ENCODE measurements at regions not wholly inside any gene's neighbourhood (a gene's known extent, or its start where the extent isn't known, plus 50 kb on each side); places are given as distances from the start of the nearest gene placed in this dataset.

- intact Hi-C loops (cut with DNase I): no loop called here
- TF ChIP-seq, protein P1, sequence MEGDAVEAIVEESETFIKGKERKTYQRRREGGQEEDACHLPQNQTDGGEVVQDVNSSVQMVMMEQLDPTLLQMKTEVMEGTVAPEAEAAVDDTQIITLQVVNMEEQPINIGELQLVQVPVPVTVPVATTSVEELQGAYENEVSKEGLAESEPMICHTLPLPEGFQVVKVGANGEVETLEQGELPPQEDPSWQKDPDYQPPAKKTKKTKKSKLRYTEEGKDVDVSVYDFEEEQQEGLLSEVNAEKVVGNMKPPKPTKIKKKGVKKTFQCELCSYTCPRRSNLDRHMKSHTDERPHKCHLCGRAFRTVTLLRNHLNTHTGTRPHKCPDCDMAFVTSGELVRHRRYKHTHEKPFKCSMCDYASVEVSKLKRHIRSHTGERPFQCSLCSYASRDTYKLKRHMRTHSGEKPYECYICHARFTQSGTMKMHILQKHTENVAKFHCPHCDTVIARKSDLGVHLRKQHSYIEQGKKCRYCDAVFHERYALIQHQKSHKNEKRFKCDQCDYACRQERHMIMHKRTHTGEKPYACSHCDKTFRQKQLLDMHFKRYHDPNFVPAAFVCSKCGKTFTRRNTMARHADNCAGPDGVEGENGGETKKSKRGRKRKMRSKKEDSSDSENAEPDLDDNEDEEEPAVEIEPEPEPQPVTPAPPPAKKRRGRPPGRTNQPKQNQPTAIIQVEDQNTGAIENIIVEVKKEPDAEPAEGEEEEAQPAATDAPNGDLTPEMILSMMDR (IDR thresholded peaks at IDR 0.05): no peak
Measured at GRCh38 chr3:148178503-148178902, 519.2 kb upstream of the AGTR1 start.

DNA sequence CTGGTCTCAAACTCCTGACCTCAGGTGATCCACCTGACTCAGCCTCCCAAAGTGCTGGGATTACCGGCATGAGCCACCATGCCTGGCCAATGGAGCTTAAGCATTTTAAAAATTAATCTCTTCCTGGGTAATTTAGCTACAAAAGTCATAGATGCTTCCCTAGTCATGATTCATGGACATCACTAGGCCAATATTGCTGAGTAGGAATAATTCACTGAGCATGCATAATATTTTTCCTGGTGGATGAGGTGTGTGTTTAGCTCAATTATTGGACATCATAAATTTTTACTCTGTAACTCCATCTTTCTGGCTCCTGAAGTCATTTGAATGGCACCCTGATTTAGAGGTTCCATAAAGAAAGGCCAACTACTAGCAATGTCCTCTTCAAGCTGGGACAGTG lies 512.9 kb upstream of the AGTR1 start:
- Histone ChIP-seq H3K9me3 (no peaks in the 10 kb centered on the region), H3K27me3 (no peaks in the 10 kb centered on the region), H3K4me3 (no peak overlapping the region), H3K36me3 (no peaks in the 10 kb centered on the region), H3K27ac (no peak overlapping the region), H3K4me1 (no peaks in the 10 kb centered on the region)
- intact Hi-C loops (cut with DNase I): no loop called here
- TF ChIP-seq, protein P1 (IDR thresholded peaks at IDR 0.05): no peak
- DNase-seq (ENCODE audit: low spot score in 2 of 2): no peak

More at GRCh38 chr3:148178503-148178902, 519.2 kb upstream of the AGTR1 start:
- Histone ChIP-seq H3K9me3 (no peaks in the 10 kb centered on the region), H3K4me3 (no peak overlapping the region), H3K27me3 (no peaks in the 10 kb centered on the region), H3K27ac (no peak overlapping the region), H3K4me1 (no peaks in the 10 kb centered on the region), H3K36me3 (no peaks in the 10 kb centered on the region)
- DNase-seq (ENCODE audit: low spot score in 2 of 2): no peak

DNA sequence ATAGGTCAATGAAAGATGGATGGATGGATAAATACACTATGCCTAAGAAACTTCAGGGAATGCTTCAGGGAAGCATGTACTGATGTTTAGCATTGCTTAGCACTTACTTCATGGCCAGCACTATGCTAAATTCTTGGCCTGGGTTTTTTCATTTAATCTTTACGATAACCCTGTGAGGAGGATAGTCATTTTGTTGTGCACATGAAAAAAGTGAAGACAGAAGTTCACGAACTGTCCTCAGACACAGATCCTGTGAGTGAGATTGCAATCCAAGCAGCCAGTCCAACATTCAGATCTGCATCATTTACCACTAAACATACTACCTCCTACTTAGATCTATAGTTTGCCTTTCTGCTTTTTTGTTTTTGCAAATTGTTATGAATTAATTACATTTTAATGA lies 510.8 kb upstream of the AGTR1 start:
- intact Hi-C loops (cut with DNase I): no loop called here
- Histone ChIP-seq H3K36me3 (no peaks in the 10 kb centered on the region), H3K4me3 (no peak overlapping the region), H3K4me1 (no peaks in the 10 kb centered on the region), H3K27me3 (no peaks in the 10 kb centered on the region), H3K27ac (no peak overlapping the region), H3K9me3 (no peaks in the 10 kb centered on the region)
- DNase-seq (ENCODE audit: low spot score in 2 of 2): no peak
- TF ChIP-seq, protein P1 (IDR thresholded peaks at IDR 0.05): no peak

DNA sequence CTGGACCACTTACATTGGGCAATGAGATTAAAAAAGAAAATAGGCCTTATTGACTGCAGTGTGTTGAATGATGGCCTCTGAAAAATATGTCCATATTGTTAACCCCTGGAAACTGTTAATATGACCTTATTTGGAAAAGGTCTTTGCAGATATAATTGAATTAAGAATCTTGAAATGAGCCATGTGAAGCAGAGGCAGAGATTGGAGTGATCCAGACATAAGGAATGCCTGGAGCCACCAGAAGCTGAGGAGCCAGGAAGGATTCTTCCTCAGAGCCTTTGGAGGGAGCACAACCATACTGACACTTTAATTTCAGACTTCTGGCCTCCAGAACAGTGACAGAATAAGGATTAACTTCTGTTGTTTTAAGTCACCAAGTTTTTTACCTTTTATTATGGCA lies 510.4 kb upstream of the AGTR1 start:
- intact Hi-C loops (cut with DNase I): no loop called here
- Histone ChIP-seq H3K4me3 (no peak overlapping the region), H3K27ac (no peak overlapping the region), H3K36me3 (no peaks in the 10 kb centered on the region), H3K9me3 (no peaks in the 10 kb centered on the region), H3K27me3 (no peaks in the 10 kb centered on the region), H3K4me1 (no peaks in the 10 kb centered on the region)
- TF ChIP-seq, protein P1 (IDR thresholded peaks at IDR 0.05): no peak
- DNase-seq (ENCODE audit: low spot score in 2 of 2): no peak

GRCh38 chr3:148190441-148190990 lies 507.2 kb upstream of the AGTR1 start:
- Histone ChIP-seq H3K4me3 (no peak overlapping the region), H3K9me3 (no peaks in the 10 kb centered on the region), H3K4me1 (no peaks in the 10 kb centered on the region), H3K27ac (no peak overlapping the region), H3K36me3 (no peaks in the 10 kb centered on the region), H3K27me3 (no peaks in the 10 kb centered on the region)
- intact Hi-C loops (cut with DNase I): no loop called here
- TF ChIP-seq, protein P1 (IDR thresholded peaks at IDR 0.05): no peak
- no peak for DNase-seq (ENCODE audit: low spot score in 2 of 2)

GRCh38 chr3:148191966-148192365 lies 505.7 kb upstream of the AGTR1 start:
- no peaks in the 10 kb centered on the region for H3K9me3 ChIP-seq
- no peak for DNase-seq (ENCODE audit: low spot score in 2 of 2)
- TF ChIP-seq, protein P1 (IDR thresholded peaks at IDR 0.05): no peak

More at GRCh38 chr3:148191966-148192365, 505.7 kb upstream of the AGTR1 start:
- no peak overlapping the region for H3K4me3 ChIP-seq
- H3K27ac ChIP-seq: no peak overlapping the region
- no peaks in the 10 kb centered on the region for H3K4me1 ChIP-seq
- intact Hi-C loops (cut with DNase I): no loop called here
- no peaks in the 10 kb centered on the region for H3K27me3 ChIP-seq
- H3K36me3 ChIP-seq: no peaks in the 10 kb centered on the region

Measured in ascending aorta (tissue), 2 donors.